H1 (cell line): ENCODE measurements at regions not wholly inside any gene's neighbourhood (a gene's known extent, or its start where the extent isn't known, plus 50 kb on each side); places are given as distances from the start of the nearest gene placed in this dataset.

Experiments
- CTCF ChIA-PET: fragments of 300-600 bp; sonication (Branson Sonifier 250); formaldehyde crosslinking; loops from one replicate; lab custom pipeline; 2021; ENCODE audit not compliant: partially characterized antibody; lab: Charles Lee
- POLR2A ChIA-PET: fragments of 300-600 bp; sonication (Branson Sonifier 250); formaldehyde crosslinking; loops from one replicate; lab custom pipeline; 2021; ENCODE audit warnings: inconsistent platforms; ENCODE audit not compliant: partially characterized antibody; lab: Charles Lee
- DNase-seq, 2 experiments: peaks; one replicate each; pipeline versions ENCODE4 v3.0.0 to v3.0.0-alpha.2; 2010 to 2022; ENCODE audit warnings: low spot score in 2 of 2, low read depth in 1 of 2, mixed read lengths in 1 of 2
- FAIRE-seq: peaks from 2 replicates; lab custom pipeline; 2011; peaks lifted over from hg19 to GRCh38; lab: Jason Lieb, UNC
- H2AFZ ChIP-seq: 2 replicates; pipeline ENCODE4 v1.8.1; 2012; ENCODE audit warnings: low read length, inconsistent platforms
- H2AK5ac ChIP-seq: 2 replicates; pipeline ENCODE4 v1.6.1; 2013; ENCODE audit warnings: low read depth, low read length
- H2BK120ac ChIP-seq: replicated peaks from 2 replicates; pipeline ENCODE3; 2013; ENCODE audit warnings: low read depth, low read length, inconsistent platforms
- H2BK12ac ChIP-seq: 2 replicates; pipeline ENCODE4 v1.6.1; 2013; ENCODE audit warnings: low read depth, low read length
- H2BK15ac ChIP-seq: 2 replicates; pipeline ENCODE4 v1.6.1; 2013; ENCODE audit warnings: low read length
- H2BK20ac ChIP-seq: 2 replicates; pipeline ENCODE4 v1.6.1; 2013; ENCODE audit warnings: low read length
- H2BK5ac ChIP-seq: 2 replicates; pipeline ENCODE4 v1.6.1; 2013; ENCODE audit warnings: low read depth, low read length
- H3K14ac ChIP-seq: 2 replicates; pipeline ENCODE4 v1.6.1; 2013; ENCODE audit warnings: inconsistent platforms; ENCODE audit not compliant: insufficient read length
- H3K18ac ChIP-seq: 2 replicates; pipeline ENCODE4 v1.6.1; 2013; ENCODE audit warnings: low read length; ENCODE audit errors: extremely low read depth
- H3K23ac ChIP-seq: 2 replicates; pipeline ENCODE4 v1.6.1; 2013; ENCODE audit warnings: inconsistent platforms; ENCODE audit not compliant: insufficient read length
- H3K23me2 ChIP-seq: 2 replicates; pipeline ENCODE4 v1.6.1; 2013; ENCODE audit warnings: low read depth, low read length
- H3K27ac ChIP-seq: 2 replicates; pipeline ENCODE4 v1.6.1; 2011; ENCODE audit warnings: low read depth, low read length, inconsistent platforms
- H3K27me3 ChIP-seq, 4 experiments: replicated peaks in 1 of 4; 1 replicate in 1 of 4; 2 replicates in 3 of 4; pipeline versions ENCODE4 v1.6.1 to v1.8.1; 2011 to 2013; ENCODE audit warnings: low read length in 3 of 4, mild to moderate bottlenecking in 3 of 4, inconsistent platforms in 2 of 4, mixed read lengths in 2 of 4, moderate library complexity in 1 of 4; ENCODE audit not compliant: control insufficient read depth in 3 of 4, insufficient read depth in 3 of 4; ENCODE audit errors: extremely low read depth in 1 of 4
- H3K36me3 ChIP-seq, 4 experiments: 2 replicates each; pipeline versions ENCODE4 v1.6.1 to v1.8.1; 2011 to 2013; ENCODE audit warnings: mild to moderate bottlenecking in 4 of 4, low read length in 3 of 4, moderate library complexity in 2 of 4, control low read depth in 1 of 4, inconsistent platforms in 1 of 4; ENCODE audit not compliant: insufficient read depth in 4 of 4, control insufficient read depth in 2 of 4
- H3K4ac ChIP-seq: replicated peaks from 2 replicates; pipeline ENCODE3; 2013; ENCODE audit warnings: low read length, low read depth, mixed read lengths, inconsistent platforms; ENCODE audit not compliant: insufficient read length
- H3K4me1 ChIP-seq, 4 experiments: replicated peaks in 1 of 4; 1 replicate in 1 of 4; 2 replicates in 3 of 4; pipeline versions ENCODE4 v1.6.1 to v1.8.1; 2011 to 2013; ENCODE audit warnings: low read length in 3 of 4, inconsistent platforms in 2 of 4, mixed read lengths in 1 of 4; ENCODE audit not compliant: insufficient read depth in 4 of 4, control insufficient read depth in 3 of 4
- H3K4me2 ChIP-seq, 2 experiments: 2 replicates each; pipeline versions ENCODE4 v1.6.1 to v1.8.1; 2011 to 2013; ENCODE audit warnings: low read depth in 2 of 2, low read length in 2 of 2, control low read depth in 1 of 2, inconsistent platforms in 1 of 2, mild to moderate bottlenecking in 1 of 2; ENCODE audit not compliant: insufficient read depth in 1 of 2
- H3K4me3 ChIP-seq, 4 experiments: fragments of 200-600, 300-600 bp in 1 of 4; sonication (generic), shearing (Covaris generic), sonication (Bioruptor Twin) in 1 of 4; 2 replicates each; pipeline versions ENCODE4 v1.5.1 to v1.8.1; 2011 to 2016; ENCODE audit warnings: low read length in 4 of 4, low read depth in 3 of 4, control low read depth in 2 of 4, inconsistent platforms in 2 of 4, mild to moderate bottlenecking in 2 of 4, mixed read lengths in 1 of 4, moderate library complexity in 1 of 4; ENCODE audit not compliant: insufficient read depth in 2 of 4; ENCODE audit errors: extremely low read depth in 1 of 4
- H3K56ac ChIP-seq: replicated peaks from 2 replicates; pipeline ENCODE3; 2013; ENCODE audit warnings: low read depth, mild to moderate bottlenecking, mixed read lengths, low read length, inconsistent platforms; ENCODE audit not compliant: insufficient read length
- H3K79me1 ChIP-seq: 2 replicates; pipeline ENCODE4 v1.6.1; 2013; ENCODE audit warnings: low read depth, low read length, control low read depth
- H3K79me2 ChIP-seq, 2 experiments: 2 replicates each; pipeline versions ENCODE4 v1.6.1 to v1.8.1; 2012 to 2013; ENCODE audit warnings: low read length in 2 of 2, mild to moderate bottlenecking in 2 of 2, inconsistent platforms in 1 of 2; ENCODE audit not compliant: insufficient read depth in 2 of 2, control insufficient read depth in 1 of 2
- H3K9ac ChIP-seq, 4 experiments: replicated peaks in 1 of 4; 1 replicate in 1 of 4; 2 replicates in 3 of 4; pipeline versions ENCODE4 v1.6.1 to v1.8.1; 2011 to 2013; ENCODE audit warnings: low read depth in 3 of 4, low read length in 3 of 4, control low read depth in 2 of 4, mild to moderate bottlenecking in 2 of 4, moderate library complexity in 2 of 4, inconsistent platforms in 1 of 4; ENCODE audit errors: extremely low read depth in 1 of 4
- H3K9me3 ChIP-seq, 2 experiments: 2 replicates each; pipeline versions ENCODE4 v1.6.1 to v1.8.1; 2012 to 2013; ENCODE audit warnings: mild to moderate bottlenecking in 2 of 2, moderate library complexity in 2 of 2, control low read depth in 1 of 2, inconsistent platforms in 1 of 2, low read depth in 1 of 2, low read length in 1 of 2, mixed read lengths in 1 of 2; ENCODE audit not compliant: insufficient read depth in 2 of 2
- H4K20me1 ChIP-seq, 2 experiments: replicated peaks in 1 of 2; 2 replicates each; pipeline versions ENCODE3 to v1.8.1; 2011 to 2013; ENCODE audit warnings: inconsistent platforms in 2 of 2, low read length in 2 of 2, mild to moderate bottlenecking in 1 of 2; ENCODE audit not compliant: insufficient read depth in 2 of 2, control insufficient read depth in 1 of 2
- H4K5ac ChIP-seq: 2 replicates; pipeline ENCODE4 v1.6.1; 2013; ENCODE audit warnings: low read length, low read depth, mixed read lengths, inconsistent platforms; ENCODE audit not compliant: insufficient read length
- H4K8ac ChIP-seq: 2 replicates; pipeline ENCODE4 v1.8.0; 2013; ENCODE audit warnings: mild to moderate bottlenecking, moderate library complexity, low read length, inconsistent platforms; ENCODE audit not compliant: insufficient read depth; ENCODE audit errors: extremely low read depth
- H4K91ac ChIP-seq: replicated peaks from 2 replicates; pipeline ENCODE3; 2013; ENCODE audit warnings: low read length, mixed read lengths, inconsistent platforms; ENCODE audit not compliant: insufficient read length
- CREB1 ChIP-seq: IDR thresholded peaks from 2 replicates; pipeline ENCODE4 v1.6.1; 2012; ENCODE audit warnings: inconsistent platforms
- CTBP2 ChIP-seq: IDR thresholded peaks from 2 replicates; pipeline ENCODE4 v1.7.0; 2011; ENCODE audit warnings: borderline replicate concordance, mild to moderate bottlenecking, moderate library complexity, mixed read lengths, low read length; ENCODE audit not compliant: insufficient read depth, insufficient read length
- EP300 ChIP-seq, 2 experiments: IDR thresholded peaks; 1 replicate in 1 of 2; 2 replicates in 1 of 2; pipeline ENCODE4 v1.6.1; 2011 to 2012; ENCODE audit warnings: low read depth in 2 of 2, low read length in 2 of 2, mild to moderate bottlenecking in 2 of 2, borderline replicate concordance in 1 of 2, inconsistent platforms in 1 of 2, moderate library complexity in 1 of 2
- HDAC2 ChIP-seq, 2 experiments: fragments of 300-600 bp in 1 of 2; sonication (generic) in 1 of 2; IDR thresholded peaks; 2 replicates each; pipeline ENCODE4 v1.6.1; 2011 to 2012; ENCODE audit warnings: low read depth in 2 of 2, low read length in 2 of 2, mild to moderate bottlenecking in 2 of 2, moderate library complexity in 2 of 2, borderline replicate concordance in 1 of 2, inconsistent platforms in 1 of 2
- KDM4A ChIP-seq: IDR thresholded peaks from one replicate; pipeline ENCODE4 v1.7.1; 2012; ENCODE audit warnings: low read depth, mild to moderate bottlenecking, moderate library complexity, low read length, inconsistent platforms; ENCODE audit not compliant: severe bottlenecking
- NANOG ChIP-seq: IDR thresholded peaks from 2 replicates; pipeline ENCODE4 v1.6.1; 2011; ENCODE audit warnings: low read length, low read depth, mild to moderate bottlenecking, inconsistent platforms; ENCODE audit not compliant: insufficient read depth, poor library complexity, severe bottlenecking
- NRF1 ChIP-seq: IDR thresholded peaks from 2 replicates; pipeline ENCODE4 v1.6.1; 2011; ENCODE audit warnings: mild to moderate bottlenecking, low read depth, low read length, improper control_type of control experiment
- SAP30 ChIP-seq: fragments of 300-600 bp; sonication (generic); IDR thresholded peaks from 2 replicates; pipeline ENCODE4 v1.7.1; 2012; ENCODE audit warnings: low read length, moderate library complexity, mild to moderate bottlenecking, inconsistent platforms; ENCODE audit not compliant: insufficient read depth, insufficient replicate concordance
- SIRT6 ChIP-seq: IDR thresholded peaks from one replicate; pipeline ENCODE4 v1.7.1; 2012; ENCODE audit warnings: low read length, inconsistent platforms
- SIX5 ChIP-seq: IDR thresholded peaks from 2 replicates; pipeline ENCODE4 v1.6.1; 2011; ENCODE audit warnings: mild to moderate bottlenecking, low read depth, low read length
- SP1 ChIP-seq: IDR thresholded peaks from 2 replicates; pipeline ENCODE4 v1.6.1; 2011; ENCODE audit warnings: low read depth, low read length
- WGBS, 2 experiments: shearing (Covaris generic) in 1 of 2; methylation state at CpG; one replicate each; pipeline versions ENCODE4 v1.1.6 to v1.1.7; 2013 to 2015; ENCODE audit warnings: low lambda C conversion rate in 2 of 2, mixed read lengths in 2 of 2, inconsistent platforms in 1 of 2, low coverage in 1 of 2, missing lambda C conversion rate in 1 of 2; ENCODE audit not compliant: insufficient replicate concordance in 2 of 2, insufficient coverage in 1 of 2, insufficient read length in 1 of 2; ENCODE audit errors: extremely low coverage in 1 of 2, missing lambda C conversion rate in 1 of 2; 5-methylcytosine and 5-hydroxymethylcytosine counted together
- TF ChIP-seq, protein P1 (sequence below): IDR thresholded peaks from 2 replicates; pipeline ENCODE4 v1.6.1; 2012; ENCODE audit warnings: inconsistent platforms
- TF ChIP-seq, protein P2 (sequence below): IDR thresholded peaks from 2 replicates; pipeline ENCODE4 v1.6.1; 2011; ENCODE audit warnings: low read length, improper control_type of control experiment

DNA sequence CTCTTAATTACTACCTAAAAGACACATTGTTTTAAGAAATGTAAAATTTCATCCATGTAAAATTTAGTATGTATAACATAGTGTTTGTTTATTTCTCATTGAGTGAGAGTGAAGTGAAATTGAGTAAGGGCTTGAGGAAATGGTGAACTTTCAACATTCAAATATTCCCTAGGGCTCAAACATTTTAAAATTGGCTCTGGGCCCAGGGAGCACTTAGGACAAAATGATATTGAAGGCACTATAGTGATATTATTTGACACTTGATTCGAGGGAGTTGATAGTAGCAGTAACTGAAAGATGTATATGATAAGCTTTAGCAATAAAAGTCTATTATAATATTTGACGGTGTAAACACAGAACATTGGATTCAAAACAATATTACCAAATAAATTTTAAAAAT lies 1244.0 kb upstream of the TENM3 start:
- no peaks in the 10 kb centered on the region for H3K79me2 ChIP-seq
- no peak overlapping the region for H2BK120ac ChIP-seq
- H3K4me2 ChIP-seq = no peak overlapping the region
- H4K91ac ChIP-seq = no peak overlapping the region
- no peaks in the 10 kb centered on the region for H4K20me1 ChIP-seq
- DNase-seq (no peak), FAIRE-seq (no peak)
- H3K9me3 ChIP-seq = no peaks in the 10 kb centered on the region; a peak in 1 of 4 replicates
- H2BK20ac ChIP-seq = no peak overlapping the region
- H3K56ac ChIP-seq = no peak overlapping the region
- no peaks in the 10 kb centered on the region for H3K36me3 ChIP-seq
- H3K4ac ChIP-seq = no peak overlapping the region
- ChIA-PET POLR2A (no interaction called here), CTCF (no interaction called here)
- no peaks in the 10 kb centered on the region for H3K79me1 ChIP-seq
- no peak overlapping the region for H3K18ac ChIP-seq
- 40% methylated on average over 2 of the region's 2 CpGs; no CpG with 5 or more reads in 1 of the 2 experiments for WGBS, 2 experiments
- no peaks in the 10 kb centered on the region for H3K23me2 ChIP-seq
- no peak overlapping the region for H3K4me3 ChIP-seq
- no peak overlapping the region for H4K8ac ChIP-seq
- no peak overlapping the region for H2AFZ ChIP-seq
- H4K5ac ChIP-seq = no peak overlapping the region
- H3K23ac ChIP-seq = no peak overlapping the region
- no peak overlapping the region for H3K27ac ChIP-seq
- no peak overlapping the region for H3K9ac ChIP-seq
- no peak overlapping the region for H2BK5ac ChIP-seq
- no peak overlapping the region for H2BK15ac ChIP-seq
- no peaks in the 10 kb centered on the region for H3K27me3 ChIP-seq
- H2BK12ac ChIP-seq = no peak overlapping the region
- H2AK5ac ChIP-seq = no peak overlapping the region
- H3K4me1 ChIP-seq = no peaks in the 10 kb centered on the region
- no peak overlapping the region for H3K14ac ChIP-seq
- TF ChIP-seq SIX5 (no peak), SP1 (no peak), SAP30 (no peak), EP300 (IDR thresholded peaks at IDR 0.05; ENCODE audit: borderline replicate concordance in 1 of 2, low read depth in 2 of 2, low read length in 2 of 2) (no peak), SIRT6 (no peak), HDAC2 (IDR thresholded peaks at IDR 0.05; ENCODE audit: borderline replicate concordance in 1 of 2, low read depth in 2 of 2, low read length in 2 of 2) (no peak), NANOG (no peak), KDM4A (no peak), CREB1 (no peak), NRF1 (no peak), CTBP2 (no peak)
- TF ChIP-seq, protein P1, sequence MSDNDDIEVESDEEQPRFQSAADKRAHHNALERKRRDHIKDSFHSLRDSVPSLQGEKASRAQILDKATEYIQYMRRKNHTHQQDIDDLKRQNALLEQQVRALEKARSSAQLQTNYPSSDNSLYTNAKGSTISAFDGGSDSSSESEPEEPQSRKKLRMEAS = no peak
- TF ChIP-seq, protein P2, sequence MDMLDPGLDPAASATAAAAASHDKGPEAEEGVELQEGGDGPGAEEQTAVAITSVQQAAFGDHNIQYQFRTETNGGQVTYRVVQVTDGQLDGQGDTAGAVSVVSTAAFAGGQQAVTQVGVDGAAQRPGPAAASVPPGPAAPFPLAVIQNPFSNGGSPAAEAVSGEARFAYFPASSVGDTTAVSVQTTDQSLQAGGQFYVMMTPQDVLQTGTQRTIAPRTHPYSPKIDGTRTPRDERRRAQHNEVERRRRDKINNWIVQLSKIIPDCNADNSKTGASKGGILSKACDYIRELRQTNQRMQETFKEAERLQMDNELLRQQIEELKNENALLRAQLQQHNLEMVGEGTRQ = no peak
